Heart left ventricle (tissue), 16 donors: ENCODE measurements at regions not wholly inside any gene's neighbourhood (a gene's known extent, or its start where the extent isn't known, plus 50 kb on each side); places are given as distances from the start of the nearest gene placed in this dataset.

ENCODE experiments used
- ATAC-seq, 4 donors: fragments of 200-7000 bp; cut with Tn5 transposase; one replicate each; pipeline ENCODE4 v1.9.1; 2020 to 2022; ENCODE audit warnings: moderate library complexity in 4 of 4, mild to moderate bottlenecking in 3 of 4, moderate number of reproducible peaks in 1 of 4
- DNase-seq, 5 donors: peaks; one replicate each; pipeline ENCODE4 v3.0.0-alpha.2; 2020
- H3K27ac ChIP-seq, 12 donors: fragments of 200-600 bp; sonication (generic) in 4 of 12; one replicate each; pipeline versions ENCODE4 v1.5.0 to v1.8.0; 2016 to 2022; ENCODE audit warnings: mild to moderate bottlenecking in 2 of 12
- H3K27me3 ChIP-seq, 9 donors: fragments of 200-600 bp; sonication (generic) in 2 of 9; one replicate each; pipeline versions ENCODE4 v1.5.1 to v1.8.0; 2016 to 2022; ENCODE audit warnings: mild to moderate bottlenecking in 3 of 9
- H3K36me3 ChIP-seq, 9 donors: fragments of 200-600 bp; sonication (generic) in 2 of 9; one replicate each; pipeline versions ENCODE4 v1.5.0 to v1.8.0; 2018 to 2022; ENCODE audit warnings: mild to moderate bottlenecking in 2 of 9
- H3K4me1 ChIP-seq, 12 donors: fragments of 200-600 bp; sonication (generic) in 4 of 12; one replicate each; pipeline versions ENCODE4 v1.5.0 to v1.8.0; 2016 to 2022; ENCODE audit warnings: mild to moderate bottlenecking in 3 of 12
- H3K4me3 ChIP-seq, 12 donors: fragments of 200-600 bp; sonication (generic) in 4 of 12; one replicate each; pipeline versions ENCODE4 v1.5.0 to v1.8.0; 2017 to 2022; ENCODE audit warnings: mild to moderate bottlenecking in 9 of 12, moderate library complexity in 4 of 12
- H3K9me3 ChIP-seq, 12 donors: fragments of 200-600 bp; sonication (generic) in 4 of 12; one replicate each; pipeline versions ENCODE4 v1.5.0 to v1.8.0; 2016 to 2022; ENCODE audit warnings: mild to moderate bottlenecking in 1 of 12
- POLR2A ChIP-seq, 2 donors: fragments of 450-650 bp; IDR thresholded peaks; one replicate each; pipeline ENCODE4 v1.6.1; 2017; ENCODE audit warnings: antibody characterized with exemption in 2 of 2, mild to moderate bottlenecking in 2 of 2, moderate library complexity in 2 of 2
- WGBS, 4 donors: extraction: QIAGEN DNeasy Blood & Tissue Kit in 2 of 4; methylation state at CpG; one replicate each; pipeline versions ENCODE4 v1.1.5 to v1.1.7; 2013 to 2018; 5-methylcytosine and 5-hydroxymethylcytosine counted together
- intact Hi-C, 10 donors: fragments of 100-400 bp; cut with DNase I; formaldehyde crosslinking; loops; one replicate each; pipeline versions ENCODE4 v1.11.1 to v1.14.2; 2022
- TF ChIP-seq, protein P1 (sequence below), 12 donors: fragments of 200-600 bp; sonication (generic) in 4 of 12; IDR thresholded peaks; one replicate each; pipeline versions ENCODE4 v1.5.0 to v1.8.0; 2018 to 2022; ENCODE audit warnings: antibody characterized with exemption in 12 of 12, mild to moderate bottlenecking in 5 of 12
- donor health status: ischemic (EF 13 %, LVEDD 7.1; RV severe dilation, severe dysfunction).
- donor health status: healthy with polysubstance abuse.
- donor health status: DM: no; HTN: yes; CAD: no.
- donor health status: DM: no; HTN: no; CAD: no.
- donor health status: ischemic (EF 25% LVEDD 6.9; RV normal size, moderate dysfunction).
- donor health status: ischemic (EF 25% LVEDD 5.7; RV mildly dilated, moderate dysfunction).
- donor health status: healthy.
- donor health status: DM: yes; HTN: yes; CAD: no.
- donor health status: ischemic (EF 35%, LVEDD 5.7; RV mildly dilated, moderate dysfunction).
- donor health status: nonischemic (EF 11% LVEDD 7.7; RV severe dilation, severe dysfunction).
- donor health status: DM: yes; HTN: yes; CAD: no.
- donor health status: PGD.
- donor health status: ischemic (EF 29% LVEDD 5.4; RV normal size, mild dysfunction).
- donor health status: nonischemic (EF 23%, LVEDD 6.1; RV moderate dilation, normal function).

DNA sequence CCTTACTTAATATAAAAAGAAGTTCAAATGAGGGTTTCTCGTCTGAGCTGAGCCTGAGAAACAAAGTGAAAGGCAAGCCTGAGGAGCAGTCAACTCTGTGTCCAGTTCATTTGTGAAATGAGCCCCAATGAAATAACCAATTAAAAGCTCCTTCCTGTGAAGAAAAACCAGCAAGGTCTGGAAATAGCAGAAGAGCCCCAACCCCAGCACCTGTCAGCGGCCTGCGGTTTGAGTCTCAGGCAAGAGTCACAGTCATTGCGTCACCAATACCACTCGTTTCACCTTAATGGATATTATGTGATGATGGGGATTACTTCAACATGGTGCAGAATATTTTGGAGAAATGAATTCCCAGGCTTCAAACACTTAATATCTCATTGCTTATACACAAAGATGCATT is 211.3 kb upstream of the DPP6 start:
- no peak for ATAC-seq
- TF ChIP-seq POLR2A (IDR thresholded peaks at IDR 0.05) = no peak
- TF ChIP-seq, protein P1, sequence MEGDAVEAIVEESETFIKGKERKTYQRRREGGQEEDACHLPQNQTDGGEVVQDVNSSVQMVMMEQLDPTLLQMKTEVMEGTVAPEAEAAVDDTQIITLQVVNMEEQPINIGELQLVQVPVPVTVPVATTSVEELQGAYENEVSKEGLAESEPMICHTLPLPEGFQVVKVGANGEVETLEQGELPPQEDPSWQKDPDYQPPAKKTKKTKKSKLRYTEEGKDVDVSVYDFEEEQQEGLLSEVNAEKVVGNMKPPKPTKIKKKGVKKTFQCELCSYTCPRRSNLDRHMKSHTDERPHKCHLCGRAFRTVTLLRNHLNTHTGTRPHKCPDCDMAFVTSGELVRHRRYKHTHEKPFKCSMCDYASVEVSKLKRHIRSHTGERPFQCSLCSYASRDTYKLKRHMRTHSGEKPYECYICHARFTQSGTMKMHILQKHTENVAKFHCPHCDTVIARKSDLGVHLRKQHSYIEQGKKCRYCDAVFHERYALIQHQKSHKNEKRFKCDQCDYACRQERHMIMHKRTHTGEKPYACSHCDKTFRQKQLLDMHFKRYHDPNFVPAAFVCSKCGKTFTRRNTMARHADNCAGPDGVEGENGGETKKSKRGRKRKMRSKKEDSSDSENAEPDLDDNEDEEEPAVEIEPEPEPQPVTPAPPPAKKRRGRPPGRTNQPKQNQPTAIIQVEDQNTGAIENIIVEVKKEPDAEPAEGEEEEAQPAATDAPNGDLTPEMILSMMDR (IDR thresholded peaks at IDR 0.05) = no peak
- Histone ChIP-seq H3K4me3 (no peak overlapping the region), H3K27me3 (no peaks in the 10 kb centered on the region), H3K4me1 (no peaks in the 10 kb centered on the region), H3K36me3 (no peaks in the 10 kb centered on the region), H3K9me3 (peaks cover 0 to 15% (median 0%) of the 10 kb centered on the region in 12 donors), H3K27ac (no peak overlapping the region)
- DNase-seq = no peak
- intact Hi-C loops = no loop called here
- 90 to 92% (median 91%) methylated on average over 5 of the region's 5 CpGs for WGBS, 4 donors

DNA sequence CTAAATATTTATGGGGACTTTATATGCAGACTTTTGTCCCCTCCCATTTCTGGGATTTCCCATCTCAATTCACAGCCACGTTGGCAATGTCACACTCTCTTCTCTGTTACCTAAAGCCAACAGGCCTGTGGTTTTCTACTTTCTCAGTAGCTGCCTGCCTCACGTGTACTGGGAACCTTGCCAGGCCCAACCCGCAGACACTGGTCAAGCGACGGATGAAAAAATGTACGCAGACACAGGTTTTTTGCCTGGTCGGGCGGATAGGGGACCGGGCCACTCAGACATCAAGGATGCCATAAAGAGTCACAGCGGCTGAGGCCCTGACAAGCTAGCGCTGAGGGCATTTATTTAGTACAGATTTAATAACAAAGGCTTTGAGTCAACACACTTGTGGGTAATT is 204.4 kb upstream of the DPP6 start:
- no peaks in the 10 kb centered on the region for H3K4me1 ChIP-seq
- no peak for DNase-seq
- no peak for TF ChIP-seq POLR2A (IDR thresholded peaks at IDR 0.05)
- TF ChIP-seq, protein P1 (IDR thresholded peaks at IDR 0.05) = no peak
- H3K9me3 ChIP-seq = peaks cover 0 to 32% (median 0%) of the 10 kb centered on the region in 12 donors
- 82 to 87% (median 82%) methylated on average over 11 of the region's 11 CpGs for WGBS, 4 donors
- no peak for ATAC-seq
- H3K36me3 ChIP-seq = no peaks in the 10 kb centered on the region
- no peak overlapping the region for H3K27ac ChIP-seq
- intact Hi-C loops = no loop called here
- H3K4me3 ChIP-seq = no peak overlapping the region
- H3K27me3 ChIP-seq = no peaks in the 10 kb centered on the region

DNA sequence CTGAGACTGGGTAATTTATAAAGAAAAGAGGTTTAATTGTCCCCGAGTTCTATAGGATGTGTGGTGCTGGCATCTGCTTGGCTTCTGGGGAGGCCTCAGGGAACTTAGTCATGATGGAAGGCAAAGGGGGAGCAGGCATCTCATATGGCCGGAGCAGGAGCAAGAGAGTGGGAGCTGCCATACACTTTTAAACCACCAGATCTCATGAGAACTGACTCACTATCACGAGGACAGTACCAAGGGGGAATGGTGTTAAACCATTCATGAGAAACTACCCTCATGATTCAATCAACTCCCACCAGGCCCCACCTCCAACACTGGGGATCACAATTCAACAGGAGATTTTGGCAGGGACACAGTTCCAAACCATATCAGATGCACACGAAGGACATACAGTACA is 199.9 kb upstream of the DPP6 start:
- Histone ChIP-seq H3K9me3 (peaks cover 0 to 13% (median 0%) of the 10 kb centered on the region in 12 donors), H3K4me1 (no peaks in the 10 kb centered on the region), H3K36me3 (no peaks in the 10 kb centered on the region), H3K4me3 (no peak overlapping the region), H3K27me3 (no peaks in the 10 kb centered on the region), H3K27ac (no peak overlapping the region)
- no peak for TF ChIP-seq POLR2A (IDR thresholded peaks at IDR 0.05)
- TF ChIP-seq, protein P1 (IDR thresholded peaks at IDR 0.05) = no peak
- DNase-seq = no peak
- 63 to 77% (median 68%) methylated on average over 4 of the region's 4 CpGs for WGBS, 4 donors
- no peak for ATAC-seq
- intact Hi-C loops = no loop called here

DNA sequence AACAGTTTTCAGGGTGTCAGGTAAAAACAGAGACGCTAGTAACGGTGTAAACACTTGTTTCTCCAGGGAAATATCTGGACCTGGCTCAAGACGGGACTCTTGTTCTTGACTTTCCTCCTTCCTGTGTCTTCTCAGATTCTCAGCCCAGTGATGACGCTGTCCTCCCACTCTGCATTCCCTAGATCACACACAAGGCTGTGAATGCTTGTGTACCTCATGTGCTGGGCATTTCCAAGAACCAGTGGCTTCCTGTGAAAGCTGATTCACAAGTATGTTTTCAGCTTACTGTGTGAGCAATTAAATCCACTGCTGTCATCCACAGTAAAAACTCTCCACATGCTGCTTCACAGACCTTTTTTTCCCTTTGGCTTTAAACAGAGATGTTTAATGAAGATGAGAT is 193.8 kb upstream of the DPP6 start:
- peaks cover 0 to 15% (median 4%) of the 10 kb centered on the region in 12 donors for H3K9me3 ChIP-seq
- TF ChIP-seq, protein P1 (IDR thresholded peaks at IDR 0.05) = no peak
- TF ChIP-seq POLR2A (IDR thresholded peaks at IDR 0.05) = no peak
- H3K4me3 ChIP-seq = no peak overlapping the region
- WGBS, 4 donors = 40 to 52% (median 40%) methylated on average over 4 of the region's 4 CpGs
- H3K27ac ChIP-seq = no peak overlapping the region
- no peak for ATAC-seq
- no peaks in the 10 kb centered on the region for H3K4me1 ChIP-seq
- intact Hi-C loops = no loop called here
- H3K27me3 ChIP-seq = no peaks in the 10 kb centered on the region
- DNase-seq = no peak
- H3K36me3 ChIP-seq = no peaks in the 10 kb centered on the region
